Heart left ventricle (tissue), 16 donors: ENCODE measurements at regions not wholly inside any gene's neighbourhood (a gene's known extent, or its start where the extent isn't known, plus 50 kb on each side); places are given as distances from the start of the nearest gene placed in this dataset.
A peak's percentile ranks its signal among the peaks of the same experiment; 100 is the strongest.

Experiments used
- ATAC-seq, 4 donors: fragments of 200-7000 bp; cut with Tn5 transposase; one replicate each; pipeline ENCODE4 v1.9.1; 2020 to 2022; ENCODE audit warnings: moderate library complexity in 4 of 4, mild to moderate bottlenecking in 3 of 4, moderate number of reproducible peaks in 1 of 4
- DNase-seq, 5 donors: peaks; one replicate each; pipeline ENCODE4 v3.0.0-alpha.2; 2020
- H3K27ac ChIP-seq, 12 donors: fragments of 200-600 bp; sonication (generic) in 4 of 12; one replicate each; pipeline versions ENCODE4 v1.5.0 to v1.8.0; 2016 to 2022; ENCODE audit warnings: mild to moderate bottlenecking in 2 of 12
- H3K27me3 ChIP-seq, 9 donors: fragments of 200-600 bp; sonication (generic) in 2 of 9; one replicate each; pipeline versions ENCODE4 v1.5.1 to v1.8.0; 2016 to 2022; ENCODE audit warnings: mild to moderate bottlenecking in 3 of 9
- H3K36me3 ChIP-seq, 9 donors: fragments of 200-600 bp; sonication (generic) in 2 of 9; one replicate each; pipeline versions ENCODE4 v1.5.0 to v1.8.0; 2018 to 2022; ENCODE audit warnings: mild to moderate bottlenecking in 2 of 9
- H3K4me1 ChIP-seq, 12 donors: fragments of 200-600 bp; sonication (generic) in 4 of 12; one replicate each; pipeline versions ENCODE4 v1.5.0 to v1.8.0; 2016 to 2022; ENCODE audit warnings: mild to moderate bottlenecking in 3 of 12
- H3K4me3 ChIP-seq, 12 donors: fragments of 200-600 bp; sonication (generic) in 4 of 12; one replicate each; pipeline versions ENCODE4 v1.5.0 to v1.8.0; 2017 to 2022; ENCODE audit warnings: mild to moderate bottlenecking in 9 of 12, moderate library complexity in 4 of 12
- H3K9me3 ChIP-seq, 12 donors: fragments of 200-600 bp; sonication (generic) in 4 of 12; one replicate each; pipeline versions ENCODE4 v1.5.0 to v1.8.0; 2016 to 2022; ENCODE audit warnings: mild to moderate bottlenecking in 1 of 12
- POLR2A ChIP-seq, 2 donors: fragments of 450-650 bp; IDR thresholded peaks; one replicate each; pipeline ENCODE4 v1.6.1; 2017; ENCODE audit warnings: antibody characterized with exemption in 2 of 2, mild to moderate bottlenecking in 2 of 2, moderate library complexity in 2 of 2
- WGBS, 4 donors: extraction: QIAGEN DNeasy Blood & Tissue Kit in 2 of 4; methylation state at CpG; one replicate each; pipeline versions ENCODE4 v1.1.5 to v1.1.7; 2013 to 2018; 5-methylcytosine and 5-hydroxymethylcytosine counted together
- intact Hi-C, 10 donors: fragments of 100-400 bp; cut with DNase I; formaldehyde crosslinking; loops; one replicate each; pipeline versions ENCODE4 v1.11.1 to v1.14.2; 2022
- TF ChIP-seq, protein P1 (sequence below), 12 donors: fragments of 200-600 bp; sonication (generic) in 4 of 12; IDR thresholded peaks; one replicate each; pipeline versions ENCODE4 v1.5.0 to v1.8.0; 2018 to 2022; ENCODE audit warnings: antibody characterized with exemption in 12 of 12, mild to moderate bottlenecking in 5 of 12
- donor health status: ischemic (EF 13 %, LVEDD 7.1; RV severe dilation, severe dysfunction).
- donor health status: healthy with polysubstance abuse.
- donor health status: DM: no; HTN: yes; CAD: no.
- donor health status: DM: no; HTN: no; CAD: no.
- donor health status: ischemic (EF 25% LVEDD 6.9; RV normal size, moderate dysfunction).
- donor health status: ischemic (EF 25% LVEDD 5.7; RV mildly dilated, moderate dysfunction).
- donor health status: healthy.
- donor health status: DM: yes; HTN: yes; CAD: no.
- donor health status: ischemic (EF 35%, LVEDD 5.7; RV mildly dilated, moderate dysfunction).
- donor health status: nonischemic (EF 11% LVEDD 7.7; RV severe dilation, severe dysfunction).
- donor health status: DM: yes; HTN: yes; CAD: no.
- donor health status: PGD.
- donor health status: ischemic (EF 29% LVEDD 5.4; RV normal size, mild dysfunction).
- donor health status: nonischemic (EF 23%, LVEDD 6.1; RV moderate dilation, normal function).

- DNase-seq (no peak), ATAC-seq (peak in 2 of 4 donors; percentile 13 to 39)
- intact Hi-C loops, result loop anchor here in 1 of 10 donors (10.0 kb wide), 1 partner anchor 90 kb away; the partner anchor contains the start of gene PKDCC
- TF ChIP-seq POLR2A (IDR thresholded peaks at IDR 0.05), result no peak
- TF ChIP-seq, protein P1, sequence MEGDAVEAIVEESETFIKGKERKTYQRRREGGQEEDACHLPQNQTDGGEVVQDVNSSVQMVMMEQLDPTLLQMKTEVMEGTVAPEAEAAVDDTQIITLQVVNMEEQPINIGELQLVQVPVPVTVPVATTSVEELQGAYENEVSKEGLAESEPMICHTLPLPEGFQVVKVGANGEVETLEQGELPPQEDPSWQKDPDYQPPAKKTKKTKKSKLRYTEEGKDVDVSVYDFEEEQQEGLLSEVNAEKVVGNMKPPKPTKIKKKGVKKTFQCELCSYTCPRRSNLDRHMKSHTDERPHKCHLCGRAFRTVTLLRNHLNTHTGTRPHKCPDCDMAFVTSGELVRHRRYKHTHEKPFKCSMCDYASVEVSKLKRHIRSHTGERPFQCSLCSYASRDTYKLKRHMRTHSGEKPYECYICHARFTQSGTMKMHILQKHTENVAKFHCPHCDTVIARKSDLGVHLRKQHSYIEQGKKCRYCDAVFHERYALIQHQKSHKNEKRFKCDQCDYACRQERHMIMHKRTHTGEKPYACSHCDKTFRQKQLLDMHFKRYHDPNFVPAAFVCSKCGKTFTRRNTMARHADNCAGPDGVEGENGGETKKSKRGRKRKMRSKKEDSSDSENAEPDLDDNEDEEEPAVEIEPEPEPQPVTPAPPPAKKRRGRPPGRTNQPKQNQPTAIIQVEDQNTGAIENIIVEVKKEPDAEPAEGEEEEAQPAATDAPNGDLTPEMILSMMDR (IDR thresholded peaks at IDR 0.05), result no peak
- Histone ChIP-seq H3K27me3 (no peaks in the 10 kb centered on the region), H3K9me3 (no peaks in the 10 kb centered on the region), H3K27ac (no peak overlapping the region), H3K36me3 (no peaks in the 10 kb centered on the region), H3K4me3 (no peak overlapping the region), H3K4me1 (peaks cover 0 to 8% (median 0%) of the 10 kb centered on the region in 12 donors)
- 71 to 83% (median 80%) methylated on average over 14 to 16 of the region's 16 CpGs for WGBS, 4 donors
These were observed 93.2 kb upstream of the PKDCC start for GRCh38 chr2:41954304-41955291.

DNA sequence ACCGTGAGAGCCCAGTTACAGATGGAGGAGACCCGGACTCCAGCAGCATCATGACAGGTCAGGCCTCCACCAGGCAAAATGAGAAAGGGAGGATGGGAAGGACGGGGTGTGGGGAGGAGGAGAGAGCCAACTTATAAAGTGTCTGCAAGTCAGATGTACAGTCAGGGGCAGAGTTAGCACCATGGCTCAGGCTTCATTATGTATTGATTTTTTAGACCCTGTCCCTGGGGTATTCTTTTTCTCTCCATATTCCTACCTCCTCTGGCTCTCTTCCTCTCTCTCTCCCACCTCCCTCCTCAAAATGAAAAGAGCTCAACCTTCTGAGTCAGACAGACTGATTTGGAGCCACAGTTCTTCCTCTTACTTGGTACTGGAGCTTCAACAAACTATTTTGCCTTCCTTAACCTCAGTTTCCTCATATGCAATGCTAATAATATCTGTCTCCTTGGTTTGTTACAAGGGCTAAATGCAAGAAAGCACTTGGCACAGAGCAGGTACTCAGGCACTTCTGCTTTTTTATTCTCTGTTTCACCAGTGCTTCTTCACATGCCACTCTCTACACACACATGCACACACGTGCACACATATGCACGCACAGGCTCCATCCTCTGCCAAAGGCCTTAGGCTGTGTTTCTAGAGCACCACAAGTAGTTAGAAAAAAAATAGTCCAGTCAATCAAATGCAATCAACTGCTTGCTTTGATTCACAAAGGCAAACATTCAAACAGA, 92.3 kb upstream of the PKDCC start:
- no peak for TF ChIP-seq POLR2A (IDR thresholded peaks at IDR 0.05)
- TF ChIP-seq, protein P1 (IDR thresholded peaks at IDR 0.05), result no peak
- no peaks in the 10 kb centered on the region for H3K36me3 ChIP-seq
- no peaks in the 10 kb centered on the region for H3K9me3 ChIP-seq
- no peak overlapping the region for H3K27ac ChIP-seq
- DNase-seq, result no peak
- H3K4me1 ChIP-seq, result peaks cover 0 to 8% (median 0%) of the 10 kb centered on the region in 12 donors
- intact Hi-C loops, result loop anchor here in 1 of 10 donors (10.0 kb wide), 1 partner anchor 89 kb away; the partner anchor contains the start of gene PKDCC
- no peaks in the 10 kb centered on the region for H3K27me3 ChIP-seq
- H3K4me3 ChIP-seq, result no peak overlapping the region
- 80 to 87% (median 83%) methylated on average over 5 of the region's 5 CpGs for WGBS, 4 donors
- peak in 1 of 4 donors; percentile 25 for ATAC-seq

DNA sequence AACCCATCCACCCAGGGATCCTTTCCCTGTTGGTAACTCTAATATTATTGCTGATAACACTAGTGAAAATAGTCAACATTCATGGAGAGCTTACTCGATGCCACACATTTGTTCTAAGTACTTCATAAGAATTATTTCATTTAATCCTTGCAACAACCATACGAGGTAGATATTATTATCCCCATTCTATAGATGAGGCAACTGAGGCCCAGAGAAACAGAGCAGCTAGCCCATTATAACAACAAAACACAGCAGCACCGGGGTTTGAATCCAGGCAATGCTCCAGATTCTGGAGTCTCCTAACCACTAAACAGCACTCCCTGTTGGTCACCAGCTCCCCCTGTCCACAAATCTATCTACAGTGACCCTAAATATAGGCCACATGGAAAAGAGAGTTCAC, 90.4 kb upstream of the PKDCC start:
- no peak for ATAC-seq

More for the DNA sequence above, 90.4 kb upstream of the PKDCC start:
- TF ChIP-seq, protein P1 (IDR thresholded peaks at IDR 0.05), result no peak
- TF ChIP-seq POLR2A (IDR thresholded peaks at IDR 0.05), result no peak
- H3K4me1 ChIP-seq, result peaks cover 0 to 8% (median 0%) of the 10 kb centered on the region in 12 donors
- no peak overlapping the region for H3K4me3 ChIP-seq
- no peaks in the 10 kb centered on the region for H3K9me3 ChIP-seq
- intact Hi-C loops, result loop anchor here in 1 of 10 donors (10.0 kb wide), 1 partner anchor 87 kb away; the partner anchor contains the start of gene PKDCC
- 86 to 94% (median 93%) methylated on average over 3 of the region's 3 CpGs for WGBS, 4 donors
- H3K27ac ChIP-seq, result no peak overlapping the region
- H3K27me3 ChIP-seq, result no peaks in the 10 kb centered on the region
- no peak for DNase-seq
- no peaks in the 10 kb centered on the region for H3K36me3 ChIP-seq
